ENCODE measurements at regions not wholly inside any gene's neighbourhood (a gene's known extent, or its start where the extent isn't known, plus 50 kb on each side); places are given as distances from the start of the nearest gene placed in this dataset.

- no peak for TF ChIP-seq CTCF (IDR thresholded peaks at IDR 0.05; ENCODE audit: insufficient read depth, low read length)
- TF ChIP-seq POLR2AphosphoS5 (IDR thresholded peaks at IDR 0.05; ENCODE audit: low read depth), result no peak
- no peak for TF ChIP-seq REST (IDR thresholded peaks at IDR 0.05; ENCODE audit: insufficient replicate concordance, low read depth)
- no peak for TF ChIP-seq GABPA (IDR thresholded peaks at IDR 0.05; ENCODE audit: low read depth)
- no peak for TF ChIP-seq SPI1 (IDR thresholded peaks at IDR 0.05; ENCODE audit: borderline replicate concordance, low read depth)
- no peak overlapping the region for H3K27ac ChIP-seq (replicated peaks)
- DNase-seq (ENCODE audit: low read depth in 1 of 2, low spot score in 1 of 2), result no peak
- no peak overlapping the region for H3K4me3 ChIP-seq (replicated peaks; ENCODE audit: insufficient read depth, low read length)
- H3K27me3 ChIP-seq (ENCODE audit: insufficient read depth, poor library complexity, severe bottlenecking), result no peaks in the 10 kb centered on the region
Observed at GRCh38 chr3:88996691-88997090, 110.7 kb upstream of the EPHA3 start.

GRCh38 chr3:88997260-88997659, 110.2 kb upstream of the EPHA3 start:
- TF ChIP-seq SPI1 (IDR thresholded peaks at IDR 0.05; ENCODE audit: borderline replicate concordance, low read depth), result no peak
- TF ChIP-seq GABPA (IDR thresholded peaks at IDR 0.05; ENCODE audit: low read depth), result no peak
- Histone ChIP-seq H3K27me3 (ENCODE audit: insufficient read depth, poor library complexity, severe bottlenecking) (no peaks in the 10 kb centered on the region), H3K4me3 (replicated peaks; ENCODE audit: insufficient read depth, low read length) (no peak overlapping the region), H3K27ac (replicated peaks) (no peak overlapping the region)
- no peak for DNase-seq (ENCODE audit: low read depth in 1 of 2, low spot score in 1 of 2)

- no peak for TF ChIP-seq POLR2AphosphoS5 (IDR thresholded peaks at IDR 0.05; ENCODE audit: low read depth)
- TF ChIP-seq GABPA (IDR thresholded peaks at IDR 0.05; ENCODE audit: low read depth), result no peak
- no peak for TF ChIP-seq SPI1 (IDR thresholded peaks at IDR 0.05; ENCODE audit: borderline replicate concordance, low read depth)
- no peak for TF ChIP-seq CTCF (IDR thresholded peaks at IDR 0.05; ENCODE audit: insufficient read depth, low read length)
- TF ChIP-seq REST (IDR thresholded peaks at IDR 0.05; ENCODE audit: insufficient replicate concordance, low read depth), result no peak
- no peak overlapping the region for H3K4me3 ChIP-seq (replicated peaks; ENCODE audit: insufficient read depth, low read length)
- no peak overlapping the region for H3K27ac ChIP-seq (replicated peaks)
- DNase-seq (ENCODE audit: low read depth in 1 of 2, low spot score in 1 of 2), result no peak
- no peaks in the 10 kb centered on the region for H3K27me3 ChIP-seq (ENCODE audit: insufficient read depth, poor library complexity, severe bottlenecking)
Observed at GRCh38 chr3:89000886-89001285, 106.5 kb upstream of the EPHA3 start.

GRCh38 chr3:89002191-89002590, 105.2 kb upstream of the EPHA3 start:
- Histone ChIP-seq H3K27me3 (ENCODE audit: insufficient read depth, poor library complexity, severe bottlenecking) (no peaks in the 10 kb centered on the region), H3K27ac (replicated peaks) (no peak overlapping the region), H3K4me3 (replicated peaks; ENCODE audit: insufficient read depth, low read length) (no peak overlapping the region)
- TF ChIP-seq CTCF (IDR thresholded peaks at IDR 0.05; ENCODE audit: insufficient read depth, low read length), result no peak
- no peak for TF ChIP-seq REST (IDR thresholded peaks at IDR 0.05; ENCODE audit: insufficient replicate concordance, low read depth)
- no peak for TF ChIP-seq SPI1 (IDR thresholded peaks at IDR 0.05; ENCODE audit: borderline replicate concordance, low read depth)
- no peak for TF ChIP-seq GABPA (IDR thresholded peaks at IDR 0.05; ENCODE audit: low read depth)
- no peak for DNase-seq (ENCODE audit: low read depth in 1 of 2, low spot score in 1 of 2)
